Stimulated activated naive CD8-positive, alpha-beta T cell treated with anti-CD3 and anti-CD28 coated beads, Interleukin-15, Interleukin-2, amounts not matched to agents 100 U/mL and 50 U/mL, for 24 hours (primary cell): ENCODE measurements at regions not wholly inside any gene's neighbourhood (a gene's known extent, or its start where the extent isn't known, plus 50 kb on each side); places are given as distances from the start of the nearest gene placed in this dataset.
"Not testable (repeated sequence)": the region's sequence is repeated elsewhere in the genome, so short reads cannot be mapped to it uniquely, and the experiment has no call there.

Experiments used
- ATAC-seq: fragments of 150-1000 bp; cut with Tn5 transposase; one replicate; pipeline ENCODE4 v1.10.0; 2021
- DNase-seq: peaks from one replicate; pipeline ENCODE4 v3.0.0; 2021

- DNase-seq (no peak), ATAC-seq (no peak)
Measured at GRCh38 chr2:49309461-49309860, 155.1 kb upstream of the FSHR start.

GRCh38 chr2:49306925-49307324 lies 152.6 kb upstream of the FSHR start:
- ATAC-seq: no peak
- no peak for DNase-seq

- not testable (repeated sequence) for ATAC-seq, DNase-seq
Measured at GRCh38 chr2:49298693-49299092, 144.4 kb upstream of the FSHR start.

- ATAC-seq: no peak
- no peak for DNase-seq
Measured at GRCh38 chr2:49298230-49298629, 143.9 kb upstream of the FSHR start.

- ATAC-seq (no peak), DNase-seq (no peak)
Measured at GRCh38 chr2:49296107-49296867, 142.0 kb upstream of the FSHR start.

GRCh38 chr2:49294225-49294624 lies 139.9 kb upstream of the FSHR start:
- no peak for ATAC-seq
- no peak for DNase-seq

- ATAC-seq (no peak), DNase-seq (no peak)
Measured at GRCh38 chr2:49291619-49292018, 137.3 kb upstream of the FSHR start.

GRCh38 chr2:49289711-49290110 lies 135.4 kb upstream of the FSHR start:
- no peak for DNase-seq
- ATAC-seq: no peak

- no peak for DNase-seq
Measured at GRCh38 chr2:49288902-49289700, 134.8 kb upstream of the FSHR start.

GRCh38 chr2:49288113-49288705 lies 133.9 kb upstream of the FSHR start:
- ATAC-seq (no peak), DNase-seq (no peak)

More at GRCh38 chr2:49288902-49289700, 134.8 kb upstream of the FSHR start:
- no peak for ATAC-seq

GRCh38 chr2:49286726-49287125 lies 132.4 kb upstream of the FSHR start:
- ATAC-seq (no peak), DNase-seq (no peak)

- ATAC-seq: no peak
Measured at GRCh38 chr2:49286045-49286444, 131.7 kb upstream of the FSHR start.

GRCh38 chr2:49278561-49278960 lies 124.2 kb upstream of the FSHR start:
- no peak for ATAC-seq
- DNase-seq: no peak

More at GRCh38 chr2:49286045-49286444, 131.7 kb upstream of the FSHR start:
- DNase-seq: no peak

- no peak for DNase-seq
- ATAC-seq: no peak
Measured at GRCh38 chr2:49278141-49278540, 123.8 kb upstream of the FSHR start.

GRCh38 chr2:49271060-49271606 lies 116.8 kb upstream of the FSHR start:
- no peak for ATAC-seq

GRCh38 chr2:49270091-49270490 lies 115.8 kb upstream of the FSHR start:
- no peak for DNase-seq

More at GRCh38 chr2:49271060-49271606, 116.8 kb upstream of the FSHR start:
- DNase-seq: no peak

GRCh38 chr2:49265471-49265870 lies 111.2 kb upstream of the FSHR start:
- no peak for ATAC-seq
- DNase-seq: no peak

More at GRCh38 chr2:49270091-49270490, 115.8 kb upstream of the FSHR start:
- no peak for ATAC-seq

- ATAC-seq: no peak
- no peak for DNase-seq
Measured at GRCh38 chr2:49262801-49263560, 108.7 kb upstream of the FSHR start.

GRCh38 chr2:49261781-49262180 lies 107.5 kb upstream of the FSHR start:
- DNase-seq (no peak), ATAC-seq (no peak)

- no peak for DNase-seq
Measured at GRCh38 chr2:49260979-49261538, 106.7 kb upstream of the FSHR start.

GRCh38 chr2:49259926-49260325 lies 105.6 kb upstream of the FSHR start:
- DNase-seq (no peak), ATAC-seq (no peak)

More at GRCh38 chr2:49260979-49261538, 106.7 kb upstream of the FSHR start:
- ATAC-seq: no peak
